ENCODE measurements at regions not wholly inside any gene's neighbourhood (a gene's known extent, or its start where the extent isn't known, plus 50 kb on each side); places are given as distances from the start of the nearest gene placed in this dataset.

GRCh38 chr12:43109631-43110345, 442.2 kb downstream of the ADAMTS20 start:
- TF ChIP-seq CTCF (IDR thresholded peaks at IDR 0.05) (no peak), POLR2AphosphoS5 (IDR thresholded peaks at IDR 0.05) (no peak)

All from prostate gland (tissue), 2 donors.